Smooth muscle cell (in vitro differentiated cells): ENCODE measurements at regions not wholly inside any gene's neighbourhood (a gene's known extent, or its start where the extent isn't known, plus 50 kb on each side); places are given as distances from the start of the nearest gene placed in this dataset.

Source experiments
- DNase-seq: peaks from one replicate; lab custom pipeline; 2025; ENCODE audit not compliant: unreplicated experiment; lab: John Stamatoyannopoulos, UW
- H2AFZ ChIP-seq: fragments of 200-600 bp; sonication (generic); 2 replicates; pipeline ENCODE4 v1.6.0; 2016; ENCODE audit warnings: antibody characterized with exemption, low read depth, mild to moderate bottlenecking
- H3F3A ChIP-seq: fragments of 200-600 bp; sonication (generic); 2 replicates; pipeline ENCODE4 v1.6.0; 2017; ENCODE audit warnings: antibody characterized with exemption, low read depth
- H3K27ac ChIP-seq: fragments of 200-600 bp; sonication (generic); 2 replicates; pipeline ENCODE4 v1.5.1; 2016; ENCODE audit warnings: low read depth, mild to moderate bottlenecking
- H3K27me3 ChIP-seq: fragments of 200-600 bp; sonication (generic); 2 replicates; pipeline ENCODE4 v1.6.1; 2016; ENCODE audit warnings: low read depth, mild to moderate bottlenecking
- H3K36me3 ChIP-seq: fragments of 200-600 bp; sonication (generic); 2 replicates; pipeline ENCODE4 v1.5.1; 2016; ENCODE audit warnings: low read depth
- H3K4me1 ChIP-seq: fragments of 200-600 bp; sonication (generic); 2 replicates; pipeline ENCODE4 v1.5.1; 2016; ENCODE audit warnings: low read depth
- H3K4me2 ChIP-seq: fragments of 200-600 bp; sonication (generic); 2 replicates; pipeline ENCODE4 v1.6.0; 2016; ENCODE audit warnings: mild to moderate bottlenecking
- H3K4me3 ChIP-seq: fragments of 200-600 bp; sonication (generic); 2 replicates; pipeline ENCODE4 v1.5.1; 2016; ENCODE audit warnings: mild to moderate bottlenecking
- H3K79me2 ChIP-seq: fragments of 200-600 bp; sonication (generic); 2 replicates; pipeline ENCODE4 v1.6.0; 2016; ENCODE audit warnings: low read depth, mild to moderate bottlenecking
- H3K9ac ChIP-seq: fragments of 200-600 bp; sonication (generic); 2 replicates; pipeline ENCODE4 v1.6.0; 2016; ENCODE audit warnings: low read depth
- H3K9me3 ChIP-seq: fragments of 200-600 bp; sonication (generic); replicated peaks from 2 replicates; pipeline ENCODE4 v1.5.1; 2016; ENCODE audit warnings: low read depth
- H4K20me1 ChIP-seq: fragments of 200-600 bp; sonication (generic); 2 replicates; pipeline ENCODE4 v1.6.0; 2016; ENCODE audit warnings: low read depth
- CTCF ChIP-seq: fragments of 200-600 bp; sonication (generic); IDR thresholded peaks from 2 replicates; pipeline ENCODE4 v1.5.1; 2017; ENCODE audit warnings: borderline replicate concordance, mild to moderate bottlenecking, antibody characterized with exemption; ENCODE audit not compliant: insufficient read depth, poor library complexity, severe bottlenecking
- WGBS: methylation state at CpG from one replicate; pipeline ENCODE4 v1.1.7; 2016; ENCODE audit warnings: low lambda C conversion rate; 5-methylcytosine and 5-hydroxymethylcytosine counted together

- Histone ChIP-seq H2AFZ (no peak overlapping the region), H3K4me1 (no peaks in the 10 kb centered on the region), H3K4me2 (no peak overlapping the region), H3K9me3 (no peaks in the 10 kb centered on the region), H3K27ac (no peak overlapping the region), H3K27me3 (no peaks in the 10 kb centered on the region), H3K79me2 (no peaks in the 10 kb centered on the region), H3K9ac (no peak overlapping the region), H4K20me1 (no peaks in the 10 kb centered on the region), H3K36me3 (no peaks in the 10 kb centered on the region), H3K4me3 (no peak overlapping the region), H3F3A (no peaks in the 10 kb centered on the region)
- DNase-seq = no peak
- WGBS = 93% methylated on average over 2 of the region's 2 CpGs
- no peak for TF ChIP-seq CTCF
Measured at GRCh38 chr4:115259642-115260041, 146.2 kb upstream of the NDST4 start.

GRCh38 chr4:115249808-115250207, 136.4 kb upstream of the NDST4 start:
- Histone ChIP-seq H3K27me3 (no peaks in the 10 kb centered on the region), H3K9ac (no peak overlapping the region), H2AFZ (no peak overlapping the region), H4K20me1 (no peaks in the 10 kb centered on the region), H3K4me1 (no peaks in the 10 kb centered on the region), H3F3A (no peaks in the 10 kb centered on the region), H3K79me2 (no peaks in the 10 kb centered on the region), H3K27ac (no peak overlapping the region), H3K4me3 (no peak overlapping the region), H3K36me3 (no peaks in the 10 kb centered on the region), H3K4me2 (no peak overlapping the region), H3K9me3 (no peaks in the 10 kb centered on the region)
- no peak for DNase-seq
- TF ChIP-seq CTCF = no peak
- WGBS = 44% methylated on average over 3 of the region's 3 CpGs

GRCh38 chr4:115234405-115235093, 121.1 kb upstream of the NDST4 start:
- 40% methylated on average over 3 of the region's 3 CpGs for WGBS
- Histone ChIP-seq H3K27ac (no peak overlapping the region), H3F3A (no peaks in the 10 kb centered on the region), H3K9ac (no peak overlapping the region), H3K4me1 (peaks cover 25% of the 10 kb centered on the region), H4K20me1 (no peaks in the 10 kb centered on the region), H3K9me3 (no peaks in the 10 kb centered on the region), H3K79me2 (no peaks in the 10 kb centered on the region), H3K4me2 (peak overlapping the region; percentile 3), H3K36me3 (no peaks in the 10 kb centered on the region), H3K4me3 (no peak overlapping the region), H3K27me3 (no peaks in the 10 kb centered on the region), H2AFZ (peak overlapping the region; percentile 36)
- DNase-seq = no peak
- peak; percentile 38 for TF ChIP-seq CTCF

- Histone ChIP-seq H4K20me1 (no peaks in the 10 kb centered on the region), H3K4me3 (no peak overlapping the region)
- WGBS = 61% methylated on average over 2 of the region's 2 CpGs
Measured at GRCh38 chr4:115233600-115233999, 120.2 kb upstream of the NDST4 start.

More at GRCh38 chr4:115233600-115233999, 120.2 kb upstream of the NDST4 start:
- no peak overlapping the region for H3K27ac ChIP-seq
- no peak for TF ChIP-seq CTCF
- no peak for DNase-seq
- H3K9me3 ChIP-seq = no peaks in the 10 kb centered on the region
- H3K4me2 ChIP-seq = peak overlapping the region; percentile 18
- peak overlapping the region; percentile 43 for H2AFZ ChIP-seq
- H3K79me2 ChIP-seq = no peaks in the 10 kb centered on the region
- no peaks in the 10 kb centered on the region for H3K36me3 ChIP-seq
- H3K9ac ChIP-seq = no peak overlapping the region
- peaks cover 25% of the 10 kb centered on the region for H3K4me1 ChIP-seq
- no peaks in the 10 kb centered on the region for H3F3A ChIP-seq
- H3K27me3 ChIP-seq = no peaks in the 10 kb centered on the region
